Esophagus squamous epithelium (tissue), 5 donors: ENCODE measurements at regions not wholly inside any gene's neighbourhood (a gene's known extent, or its start where the extent isn't known, plus 50 kb on each side); places are given as distances from the start of the nearest gene placed in this dataset.

Experiments
- DNase-seq: peaks from one replicate; lab custom pipeline; 2025; lab: John Stamatoyannopoulos, UW
- H3K27ac ChIP-seq, 4 donors: fragments of 200-600 bp; sonication (generic); one replicate each; pipeline ENCODE4 v1.5.1; 2016 to 2019; ENCODE audit warnings: mild to moderate bottlenecking in 1 of 4
- H3K27me3 ChIP-seq, 4 donors: fragments of 200-600 bp; sonication (generic); 1 replicate in 3 of 4; 2 replicates in 1 of 4; pipeline versions ENCODE4 v1.5.1 to v1.6.0; 2017 to 2021; ENCODE audit warnings: antibody characterized with exemption in 1 of 4
- H3K36me3 ChIP-seq, 3 donors: fragments of 200-600 bp; sonication (generic); one replicate each; pipeline ENCODE4 v1.5.1; 2016 to 2019
- H3K4me1 ChIP-seq, 3 donors: fragments of 200-600 bp; sonication (generic); one replicate each; pipeline ENCODE4 v1.5.1; 2017 to 2019
- H3K4me3 ChIP-seq, 4 donors: fragments of 200-600 bp; sonication (generic); 1 replicate in 3 of 4; 2 replicates in 1 of 4; pipeline ENCODE4 v1.5.1; 2016 to 2019; ENCODE audit warnings: mild to moderate bottlenecking in 2 of 4, moderate library complexity in 1 of 4
- H3K9me3 ChIP-seq, 3 donors: fragments of 200-600 bp; sonication (generic); one replicate each; pipeline ENCODE4 v1.5.1; 2016 to 2019
- CTCF ChIP-seq, 6 experiments: fragments of 450-650 bp in 4 of 6; fragments of 200-600 bp in 2 of 6; sonication (generic) in 2 of 6; IDR thresholded peaks; one replicate each; pipeline ENCODE4 v1.5.1; 2016 to 2019; ENCODE audit warnings: antibody characterized with exemption in 6 of 6, mild to moderate bottlenecking in 4 of 6, moderate library complexity in 4 of 6
- POLR2A ChIP-seq, 4 donors: fragments of 450-650 bp; IDR thresholded peaks; one replicate each; pipeline ENCODE4 v1.6.1; 2017; ENCODE audit warnings: antibody characterized with exemption in 4 of 4, mild to moderate bottlenecking in 4 of 4, moderate library complexity in 3 of 4
- WGBS, 2 donors: methylation state at CpG; one replicate each; pipeline ENCODE4 v1.1.5; 2018; 5-methylcytosine and 5-hydroxymethylcytosine counted together
- intact Hi-C: fragments of 100-400 bp; cut with DNase I; formaldehyde crosslinking; loops from one replicate; pipeline ENCODE4 v1.15.0; 2022
- donor health status: DM: yes; HTN: yes; CAD: no.

GRCh38 chr18:75785834-75786233 lies 358.3 kb upstream of the SMIM21 start:
- 71 to 73% methylated on average over 3 of the region's 3 CpGs for WGBS, 2 donors
- intact Hi-C loops = no loop called here

GRCh38 chr18:75785206-75785605 lies 357.7 kb upstream of the SMIM21 start:
- H3K27ac ChIP-seq = no peak overlapping the region
- 74 to 97% methylated on average over 2 of the region's 2 CpGs for WGBS, 2 donors
- no peak overlapping the region for H3K4me3 ChIP-seq
- H3K27me3 ChIP-seq = peaks cover 0 to 9% (median 0%) of the 10 kb centered on the region in 4 donors
- no peaks in the 10 kb centered on the region for H3K9me3 ChIP-seq
- no peak for DNase-seq
- intact Hi-C loops = no loop called here
- no peaks in the 10 kb centered on the region for H3K36me3 ChIP-seq
- peaks cover 0 to 6% (median 0%) of the 10 kb centered on the region in 3 donors for H3K4me1 ChIP-seq
- no peak for TF ChIP-seq CTCF (IDR thresholded peaks at IDR 0.05)
- no peak for TF ChIP-seq POLR2A (IDR thresholded peaks at IDR 0.05)

More at GRCh38 chr18:75785834-75786233, 358.3 kb upstream of the SMIM21 start:
- Histone ChIP-seq H3K36me3 (no peaks in the 10 kb centered on the region), H3K9me3 (no peaks in the 10 kb centered on the region), H3K27me3 (peaks cover 0 to 9% (median 0%) of the 10 kb centered on the region in 4 donors), H3K4me3 (no peak overlapping the region), H3K4me1 (peaks cover 0 to 6% (median 0%) of the 10 kb centered on the region in 3 donors), H3K27ac (no peak overlapping the region)
- DNase-seq = no peak
- TF ChIP-seq POLR2A (IDR thresholded peaks at IDR 0.05) (no peak), CTCF (IDR thresholded peaks at IDR 0.05) (no peak)

GRCh38 chr18:75784390-75784789 lies 356.9 kb upstream of the SMIM21 start:
- Histone ChIP-seq H3K4me3 (no peak overlapping the region), H3K36me3 (no peaks in the 10 kb centered on the region), H3K27me3 (peaks cover 0 to 9% (median 0%) of the 10 kb centered on the region in 4 donors), H3K4me1 (peaks cover 0 to 6% (median 0%) of the 10 kb centered on the region in 3 donors), H3K27ac (no peak overlapping the region), H3K9me3 (no peaks in the 10 kb centered on the region)
- intact Hi-C loops = no loop called here
- no peak for DNase-seq
- WGBS, 2 donors = 53 to 59% methylated on average over 8 to 13 of the region's 14 CpGs
- TF ChIP-seq CTCF (IDR thresholded peaks at IDR 0.05) (no peak), POLR2A (IDR thresholded peaks at IDR 0.05) (no peak)

GRCh38 chr18:75783566-75784281 lies 356.2 kb upstream of the SMIM21 start:
- no peak overlapping the region for H3K4me3 ChIP-seq
- no peak overlapping the region for H3K27ac ChIP-seq
- no peaks in the 10 kb centered on the region for H3K9me3 ChIP-seq
- intact Hi-C loops = no loop called here
- H3K4me1 ChIP-seq = peaks cover 0 to 6% (median 0%) of the 10 kb centered on the region in 3 donors
- TF ChIP-seq CTCF (IDR thresholded peaks at IDR 0.05) (no peak), POLR2A (IDR thresholded peaks at IDR 0.05) (no peak)
- WGBS, 2 donors = 81 to 85% methylated on average over 12 to 13 of the region's 14 CpGs
- H3K36me3 ChIP-seq = no peaks in the 10 kb centered on the region
- no peak for DNase-seq
- H3K27me3 ChIP-seq = peaks cover 0 to 9% (median 0%) of the 10 kb centered on the region in 4 donors

- Histone ChIP-seq H3K4me1 (peaks cover 0 to 6% (median 0%) of the 10 kb centered on the region in 3 donors), H3K36me3 (no peaks in the 10 kb centered on the region), H3K27me3 (peaks cover 0 to 13% (median 0%) of the 10 kb centered on the region in 4 donors), H3K4me3 (no peak overlapping the region), H3K9me3 (no peaks in the 10 kb centered on the region), H3K27ac (no peak overlapping the region)
- TF ChIP-seq POLR2A (IDR thresholded peaks at IDR 0.05) (no peak), CTCF (IDR thresholded peaks at IDR 0.05) (no peak)
- WGBS, 2 donors = 80% methylated on average over 2 to 6 of the region's 11 CpGs
- intact Hi-C loops = no loop called here
- DNase-seq = no peak
Observed at GRCh38 chr18:75782826-75783225, 355.3 kb upstream of the SMIM21 start.
